ENCODE measurements at regions not wholly inside any gene's neighbourhood (a gene's known extent, or its start where the extent isn't known, plus 50 kb on each side); places are given as distances from the start of the nearest gene placed in this dataset.

GRCh38 chr4:106698621-106699195 lies 330.1 kb upstream of the GIMD1 start:
- no peaks in the 10 kb centered on the region for H3K36me3 ChIP-seq
- no peak for DNase-seq
- H3K9me3 ChIP-seq: no peaks in the 10 kb centered on the region
- no peak for TF ChIP-seq CTCF (IDR thresholded peaks at IDR 0.05; ENCODE audit: low read depth, low read length)
- no peaks in the 10 kb centered on the region for H3K4me1 ChIP-seq
- no peaks in the 10 kb centered on the region for H3K27me3 ChIP-seq
- H3K4me3 ChIP-seq (ENCODE audit: low read depth, low read length): no peak overlapping the region

- Histone ChIP-seq H3K4me3 (ENCODE audit: low read depth, low read length) (no peak overlapping the region), H3K4me1 (no peaks in the 10 kb centered on the region), H3K36me3 (no peaks in the 10 kb centered on the region), H3K9me3 (no peaks in the 10 kb centered on the region), H3K27me3 (no peaks in the 10 kb centered on the region)
- DNase-seq: no peak
- no peak for TF ChIP-seq CTCF (IDR thresholded peaks at IDR 0.05; ENCODE audit: low read depth, low read length)
Measured at GRCh38 chr4:106695501-106696262, 327.1 kb upstream of the GIMD1 start.

- H3K4me1 ChIP-seq: no peaks in the 10 kb centered on the region
- DNase-seq: no peak
- no peak for TF ChIP-seq CTCF (IDR thresholded peaks at IDR 0.05; ENCODE audit: low read depth, low read length)
- no peak overlapping the region for H3K4me3 ChIP-seq (ENCODE audit: low read depth, low read length)
- no peaks in the 10 kb centered on the region for H3K36me3 ChIP-seq
- H3K9me3 ChIP-seq: no peaks in the 10 kb centered on the region
- H3K27me3 ChIP-seq: no peaks in the 10 kb centered on the region
Measured at GRCh38 chr4:106694232-106694631, 325.7 kb upstream of the GIMD1 start.

GRCh38 chr4:106691749-106692148 lies 323.2 kb upstream of the GIMD1 start:
- H3K27me3 ChIP-seq: no peaks in the 10 kb centered on the region
- peak; percentile 32 for TF ChIP-seq CTCF (IDR thresholded peaks at IDR 0.05; ENCODE audit: low read depth, low read length)
- no peak overlapping the region for H3K4me3 ChIP-seq (ENCODE audit: low read depth, low read length)
- no peaks in the 10 kb centered on the region for H3K9me3 ChIP-seq
- DNase-seq: no peak
- H3K4me1 ChIP-seq: no peaks in the 10 kb centered on the region
- no peaks in the 10 kb centered on the region for H3K36me3 ChIP-seq

GRCh38 chr4:106690487-106690886 lies 321.9 kb upstream of the GIMD1 start:
- Histone ChIP-seq H3K36me3 (no peaks in the 10 kb centered on the region), H3K4me3 (ENCODE audit: low read depth, low read length) (no peak overlapping the region), H3K27me3 (no peaks in the 10 kb centered on the region), H3K9me3 (no peaks in the 10 kb centered on the region), H3K4me1 (no peaks in the 10 kb centered on the region)
- no peak for TF ChIP-seq CTCF (IDR thresholded peaks at IDR 0.05; ENCODE audit: low read depth, low read length)
- DNase-seq: no peak

GRCh38 chr4:106687026-106687425 lies 318.4 kb upstream of the GIMD1 start:
- no peak for TF ChIP-seq CTCF (IDR thresholded peaks at IDR 0.05; ENCODE audit: low read depth, low read length)
- H3K4me1 ChIP-seq: no peaks in the 10 kb centered on the region
- H3K4me3 ChIP-seq (ENCODE audit: low read depth, low read length): no peak overlapping the region
- no peak for DNase-seq
- H3K27me3 ChIP-seq: no peaks in the 10 kb centered on the region
- H3K9me3 ChIP-seq: no peaks in the 10 kb centered on the region
- H3K36me3 ChIP-seq: no peaks in the 10 kb centered on the region
